GM12892 (cell line): ENCODE measurements at regions not wholly inside any gene's neighbourhood (a gene's known extent, or its start where the extent isn't known, plus 50 kb on each side); places are given as distances from the start of the nearest gene placed in this dataset.
"Not testable (repeated sequence)": the region's sequence is repeated elsewhere in the genome, so short reads cannot be mapped to it uniquely, and the experiment has no call there.

Source experiments
- DNase-seq: peaks from one replicate; pipeline ENCODE4 v3.0.0; 2011; ENCODE audit not compliant: insufficient read length
- FAIRE-seq: peaks from 2 replicates; lab custom pipeline; 2011; peaks lifted over from hg19 to GRCh38; lab: Jason Lieb, UNC
- POLR2A ChIP-seq: IDR thresholded peaks from 2 replicates; pipeline ENCODE4 v1.6.1; 2011; ENCODE audit warnings: low read depth, low read length, control low read depth
- POLR2AphosphoS5 ChIP-seq: IDR thresholded peaks from 2 replicates; pipeline ENCODE4 v1.6.1; 2011; ENCODE audit warnings: low read depth, low read length, control low read depth
- TAF1 ChIP-seq: IDR thresholded peaks from 2 replicates; pipeline ENCODE4 v1.6.1; 2011; ENCODE audit warnings: low read depth, mild to moderate bottlenecking, control low read depth, low read length, borderline replicate concordance

- FAIRE-seq: no peak
- TF ChIP-seq TAF1: no peak
- TF ChIP-seq POLR2AphosphoS5: no peak
- TF ChIP-seq POLR2A: no peak
- no peak for DNase-seq
Observed at GRCh38 chr3:147298511-147298982, 107.8 kb downstream of the ZIC4 start.

DNA sequence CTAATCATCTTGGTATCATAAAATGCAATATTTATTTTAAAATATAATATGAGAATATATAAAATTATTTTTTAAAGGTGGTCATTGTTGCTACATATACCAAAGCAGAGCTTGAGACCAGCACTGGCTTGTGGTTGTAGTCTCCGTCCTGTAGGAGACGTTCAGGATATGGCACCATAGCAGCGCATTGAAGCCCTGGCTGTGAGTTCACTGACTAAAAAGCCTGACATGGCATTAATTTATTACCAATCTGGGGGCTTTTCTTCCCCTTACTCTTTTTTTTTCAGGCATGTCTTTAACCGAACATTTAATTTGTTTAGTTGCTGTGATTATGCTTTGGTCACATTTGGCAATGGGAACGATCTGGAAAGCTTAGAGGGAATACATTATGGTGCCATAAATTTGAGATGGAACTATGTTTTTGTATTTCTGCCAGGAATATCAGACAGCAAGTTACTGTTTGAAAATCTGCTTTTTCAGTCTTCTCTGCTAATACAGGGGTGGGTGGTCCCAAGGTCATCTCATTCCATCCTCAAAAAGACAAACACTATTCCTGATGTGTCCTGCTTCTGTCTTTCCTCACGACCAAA lies 108.5 kb downstream of the ZIC4 start:
- FAIRE-seq (no peak), DNase-seq (no peak)
- TF ChIP-seq POLR2A: no peak
- no peak for TF ChIP-seq TAF1
- no peak for TF ChIP-seq POLR2AphosphoS5

GRCh38 chr3:147287370-147287769 lies 119.0 kb downstream of the ZIC4 start:
- FAIRE-seq, DNase-seq: not testable (repeated sequence)

DNA sequence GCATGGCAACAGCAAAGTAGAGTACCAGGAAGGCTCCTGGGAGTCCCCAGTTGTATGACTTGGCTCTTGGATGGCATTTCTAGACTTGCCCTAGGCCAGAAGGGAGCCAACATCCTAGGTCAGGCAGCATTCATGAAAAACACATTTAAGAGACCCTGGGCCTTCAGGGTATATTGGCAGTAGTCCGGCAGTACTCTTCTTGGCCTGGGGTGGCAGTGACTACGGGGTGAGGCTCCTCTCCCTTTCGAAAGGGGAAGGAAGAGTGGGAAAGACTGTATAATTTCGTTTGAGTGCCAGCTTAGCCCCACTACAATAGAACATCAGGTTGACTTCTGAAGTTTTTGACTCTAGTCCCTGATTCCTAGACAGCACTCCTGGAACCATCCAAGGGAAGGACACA lies 136.4 kb downstream of the ZIC4 start:
- DNase-seq (no peak), FAIRE-seq (no peak)
- TF ChIP-seq POLR2AphosphoS5: no peak
- TF ChIP-seq POLR2A: no peak
- no peak for TF ChIP-seq TAF1

- DNase-seq (no peak), FAIRE-seq (no peak)
- TF ChIP-seq POLR2AphosphoS5: no peak
- no peak for TF ChIP-seq POLR2A
- TF ChIP-seq TAF1: no peak
Observed at GRCh38 chr3:147267434-147267833, 138.9 kb downstream of the ZIC4 start.

GRCh38 chr3:147257944-147258343 lies 148.4 kb downstream of the ZIC4 start:
- no peak for TF ChIP-seq TAF1
- TF ChIP-seq POLR2AphosphoS5: no peak
- no peak for TF ChIP-seq POLR2A
- DNase-seq (no peak), FAIRE-seq (no peak)

- no peak for DNase-seq
- no peak for FAIRE-seq
- no peak for TF ChIP-seq TAF1
- no peak for TF ChIP-seq POLR2AphosphoS5
- TF ChIP-seq POLR2A: no peak
Observed at GRCh38 chr3:147256739-147257138, 149.6 kb downstream of the ZIC4 start.

DNA sequence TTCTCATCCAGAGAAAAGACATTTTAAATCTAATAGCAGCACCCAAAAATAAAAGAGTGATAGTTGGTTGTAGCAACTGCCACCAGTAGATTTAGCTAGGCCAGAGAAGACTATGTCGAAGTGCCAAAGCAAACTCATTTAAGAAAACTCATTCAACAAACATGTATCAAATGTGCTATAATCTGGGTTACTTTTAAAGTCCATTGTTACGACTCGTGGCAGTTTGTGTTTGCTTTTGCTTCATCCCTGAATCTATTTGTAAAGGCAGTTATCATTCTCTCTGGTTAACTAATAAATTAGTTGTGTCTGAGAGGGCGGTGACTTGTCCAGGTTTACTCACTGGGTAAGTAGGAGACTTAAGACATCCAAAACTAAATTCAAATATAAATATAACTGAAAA lies 159.4 kb downstream of the ZIC4 start:
- FAIRE-seq: no peak
- no peak for TF ChIP-seq TAF1
- TF ChIP-seq POLR2A: no peak
- no peak for TF ChIP-seq POLR2AphosphoS5
- no peak for DNase-seq

DNA sequence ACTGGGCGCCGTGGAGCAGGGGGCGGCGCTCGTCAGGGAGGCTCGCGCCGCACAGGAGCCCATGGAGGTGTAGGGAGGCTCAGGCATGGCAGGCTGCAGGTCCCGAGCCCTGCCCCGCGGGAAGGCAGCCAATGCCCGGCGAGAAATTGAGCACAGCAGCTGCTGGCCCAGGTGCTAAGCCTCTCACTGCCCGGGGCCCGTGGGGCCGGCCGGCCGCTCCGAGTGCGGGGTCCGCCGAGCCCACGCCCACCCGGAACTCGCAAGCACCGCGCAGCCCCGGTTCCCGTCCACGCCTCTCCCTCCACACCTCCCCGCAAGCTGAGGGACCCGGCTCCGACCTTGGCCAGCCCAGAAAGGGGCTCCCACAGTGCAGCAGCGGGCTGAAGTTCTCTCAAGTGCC lies 160.7 kb downstream of the ZIC4 start:
- not testable (repeated sequence) for FAIRE-seq, DNase-seq

DNA sequence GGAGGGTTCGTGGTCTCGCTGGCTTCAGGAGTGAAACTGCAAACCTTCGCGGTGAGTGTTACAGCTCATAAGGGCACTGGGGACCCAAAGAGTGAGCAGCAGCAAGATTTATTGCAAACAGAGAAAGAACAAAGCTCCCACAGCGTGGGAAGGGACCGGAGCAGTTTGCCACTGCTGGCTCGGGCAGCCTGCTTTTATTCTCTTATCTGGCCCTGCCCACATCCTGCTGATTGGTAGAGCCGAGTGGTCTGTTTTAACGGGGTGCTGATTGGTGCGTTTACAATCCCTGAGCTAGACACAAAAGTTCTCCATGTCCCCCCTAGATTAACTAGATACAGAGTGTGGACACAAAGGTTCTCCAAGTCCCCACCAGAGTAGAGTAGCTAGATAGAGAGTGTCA lies 161.3 kb downstream of the ZIC4 start:
- not testable (repeated sequence) for FAIRE-seq, DNase-seq

- FAIRE-seq: no peak
- DNase-seq: no peak
- TF ChIP-seq TAF1 (no peak), POLR2A (no peak), POLR2AphosphoS5 (no peak)
Observed at GRCh38 chr3:147244397-147244796, 161.9 kb downstream of the ZIC4 start.

DNA sequence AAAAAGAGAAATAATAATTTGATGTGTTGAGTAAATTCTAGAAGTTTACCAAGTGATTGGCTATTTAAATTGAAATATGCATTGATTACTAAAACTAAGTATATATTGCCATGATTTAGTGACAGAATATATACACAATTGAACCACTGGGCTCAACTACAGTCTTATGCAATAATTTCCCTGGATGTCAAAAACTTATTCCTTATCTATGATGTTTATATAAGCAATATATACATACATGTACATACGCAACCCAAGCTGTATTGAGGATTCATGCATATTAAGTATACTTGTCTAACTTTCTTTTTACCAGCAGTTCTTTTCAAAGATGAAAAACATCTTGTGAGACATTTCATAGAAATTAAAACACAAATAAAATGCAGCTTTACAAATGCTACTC lies 165.8 kb downstream of the ZIC4 start:
- FAIRE-seq: no peak

GRCh38 chr3:147237991-147238390 lies 168.4 kb downstream of the ZIC4 start:
- no peak for DNase-seq
- no peak for TF ChIP-seq POLR2A
- TF ChIP-seq POLR2AphosphoS5: no peak
- TF ChIP-seq TAF1: no peak
- FAIRE-seq: no peak

More for the DNA sequence above, 165.8 kb downstream of the ZIC4 start:
- no peak for DNase-seq
- TF ChIP-seq TAF1: no peak
- TF ChIP-seq POLR2A: no peak
- no peak for TF ChIP-seq POLR2AphosphoS5

GRCh38 chr3:147231980-147232379 lies 174.4 kb downstream of the ZIC4 start:
- not testable (repeated sequence) for FAIRE-seq, DNase-seq
